DOHH2 (cell line): ENCODE measurements at regions not wholly inside any gene's neighbourhood (a gene's known extent, or its start where the extent isn't known, plus 50 kb on each side); places are given as distances from the start of the nearest gene placed in this dataset.

Experiments used
- H3F3A ChIP-seq: fragments of 200-600 bp; sonication (generic), shearing (Covaris generic); 2 replicates; pipeline ENCODE4 v1.6.0; 2016; ENCODE audit warnings: antibody characterized with exemption, mild to moderate bottlenecking; ENCODE audit not compliant: control insufficient read depth, insufficient read depth
- H3K27ac ChIP-seq: fragments of 200-600 bp; sonication (generic); 2 replicates; pipeline ENCODE4 v1.5.1; 2014; ENCODE audit warnings: low read depth, mild to moderate bottlenecking, low read length, moderate library complexity
- H3K27me3 ChIP-seq: fragments of 200-600 bp; sonication (generic); 2 replicates; pipeline ENCODE4 v1.6.1; 2014; ENCODE audit warnings: mild to moderate bottlenecking, low read length, mixed read lengths; ENCODE audit not compliant: control insufficient read depth
- H3K36me3 ChIP-seq: fragments of 200-600 bp; sonication (generic); 2 replicates; pipeline ENCODE4 v1.6.1; 2014; ENCODE audit warnings: mild to moderate bottlenecking, low read length, moderate library complexity, mixed read lengths; ENCODE audit not compliant: control insufficient read depth
- H3K4me1 ChIP-seq: fragments of 200-600 bp; sonication (generic); 2 replicates; pipeline ENCODE4 v1.6.1; 2014; ENCODE audit warnings: mild to moderate bottlenecking, low read length, mixed read lengths; ENCODE audit not compliant: control insufficient read depth
- H3K4me2 ChIP-seq: fragments of 200-600 bp; sonication (generic); 2 replicates; pipeline ENCODE4 v1.6.0; 2014; ENCODE audit warnings: mild to moderate bottlenecking, low read length, moderate library complexity
- H3K4me3 ChIP-seq: fragments of 200-600 bp; sonication (generic); 2 replicates; pipeline ENCODE4 v1.5.1; 2014; ENCODE audit warnings: mild to moderate bottlenecking, low read length, mixed read lengths
- H3K79me2 ChIP-seq: fragments of 200-600 bp; sonication (generic); 2 replicates; pipeline ENCODE4 v1.6.1; 2014; ENCODE audit warnings: mild to moderate bottlenecking, low read length, mixed read lengths; ENCODE audit not compliant: control insufficient read depth
- H3K9me2 ChIP-seq: fragments of 200-600 bp; sonication (generic); replicated peaks from 2 replicates; pipeline ENCODE4 v1.6.1; 2014; ENCODE audit warnings: mild to moderate bottlenecking, low read length, mixed read lengths; ENCODE audit not compliant: control insufficient read depth
- H3K9me3 ChIP-seq: fragments of 200-600 bp; sonication (generic); 2 replicates; pipeline ENCODE4 v1.6.1; 2014; ENCODE audit warnings: antibody characterized with exemption, low read length, mixed read lengths; ENCODE audit not compliant: control insufficient read depth, insufficient read depth
- H4K20me1 ChIP-seq: fragments of 200-600 bp; sonication (generic); 2 replicates; pipeline ENCODE4 v1.6.0; 2014; ENCODE audit warnings: low read depth, mild to moderate bottlenecking, antibody characterized with exemption, low read length, moderate library complexity; ENCODE audit not compliant: control insufficient read depth, insufficient read depth
- EZH2phosphoT487 ChIP-seq: fragments of 200-600 bp; sonication (generic); IDR thresholded peaks from 2 replicates; pipeline ENCODE4 v1.6.1; 2017; ENCODE audit warnings: borderline replicate concordance, mild to moderate bottlenecking, antibody characterized with exemption, low read length, moderate library complexity, mixed read lengths
- TF ChIP-seq, protein P1 (sequence below): fragments of 200-600 bp; sonication (generic); IDR thresholded peaks from one replicate; pipeline ENCODE4 v1.5.1; 2014; ENCODE audit warnings: antibody characterized with exemption, mild to moderate bottlenecking, low read depth, low read length; ENCODE audit not compliant: poor library complexity, severe bottlenecking

DNA sequence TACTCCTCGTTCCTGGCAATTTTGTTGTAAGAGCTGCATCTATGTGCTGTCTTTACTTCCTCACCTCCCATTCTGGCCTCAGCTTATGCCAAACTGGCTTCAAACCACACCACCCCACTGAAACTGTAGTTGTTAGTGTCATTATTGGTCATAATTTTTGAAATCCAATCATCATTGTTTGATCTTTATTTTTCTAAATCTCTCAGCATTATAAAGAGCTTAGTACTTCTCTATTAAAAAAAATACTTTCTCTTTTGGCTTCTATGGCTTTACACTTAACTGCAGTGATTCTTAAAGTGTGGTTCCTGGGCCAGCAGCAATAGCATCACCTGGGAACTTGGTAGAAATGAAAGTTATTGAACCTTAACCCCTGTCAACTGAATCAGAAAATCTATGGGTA, 83.5 kb upstream of the GRPR start:
- no peaks in the 10 kb centered on the region for H3K9me2 ChIP-seq
- H3K4me1 ChIP-seq: peaks cover 20% of the 10 kb centered on the region
- no peaks in the 10 kb centered on the region for H4K20me1 ChIP-seq
- H3K36me3 ChIP-seq: no peaks in the 10 kb centered on the region
- no peak for TF ChIP-seq EZH2phosphoT487
- TF ChIP-seq, protein P1, sequence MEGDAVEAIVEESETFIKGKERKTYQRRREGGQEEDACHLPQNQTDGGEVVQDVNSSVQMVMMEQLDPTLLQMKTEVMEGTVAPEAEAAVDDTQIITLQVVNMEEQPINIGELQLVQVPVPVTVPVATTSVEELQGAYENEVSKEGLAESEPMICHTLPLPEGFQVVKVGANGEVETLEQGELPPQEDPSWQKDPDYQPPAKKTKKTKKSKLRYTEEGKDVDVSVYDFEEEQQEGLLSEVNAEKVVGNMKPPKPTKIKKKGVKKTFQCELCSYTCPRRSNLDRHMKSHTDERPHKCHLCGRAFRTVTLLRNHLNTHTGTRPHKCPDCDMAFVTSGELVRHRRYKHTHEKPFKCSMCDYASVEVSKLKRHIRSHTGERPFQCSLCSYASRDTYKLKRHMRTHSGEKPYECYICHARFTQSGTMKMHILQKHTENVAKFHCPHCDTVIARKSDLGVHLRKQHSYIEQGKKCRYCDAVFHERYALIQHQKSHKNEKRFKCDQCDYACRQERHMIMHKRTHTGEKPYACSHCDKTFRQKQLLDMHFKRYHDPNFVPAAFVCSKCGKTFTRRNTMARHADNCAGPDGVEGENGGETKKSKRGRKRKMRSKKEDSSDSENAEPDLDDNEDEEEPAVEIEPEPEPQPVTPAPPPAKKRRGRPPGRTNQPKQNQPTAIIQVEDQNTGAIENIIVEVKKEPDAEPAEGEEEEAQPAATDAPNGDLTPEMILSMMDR: no peak
- no peak overlapping the region for H3K27ac ChIP-seq
- H3K79me2 ChIP-seq: no peaks in the 10 kb centered on the region
- no peaks in the 10 kb centered on the region for H3F3A ChIP-seq
- H3K27me3 ChIP-seq: no peaks in the 10 kb centered on the region
- no peaks in the 10 kb centered on the region for H3K9me3 ChIP-seq
- H3K4me2 ChIP-seq: peak overlapping the region; percentile 42
- H3K4me3 ChIP-seq: peak overlapping the region; percentile 8; the same call in 1 of the 2 replicates

GRCh38 chrX:16039363-16039762, 84.0 kb upstream of the GRPR start:
- H3K27me3 ChIP-seq: no peaks in the 10 kb centered on the region
- peak overlapping the region; percentile 8; the same call in 1 of the 2 replicates for H3K4me3 ChIP-seq
- H3K4me2 ChIP-seq: peak overlapping the region; percentile 42
- H3K9me2 ChIP-seq: no peaks in the 10 kb centered on the region
- no peaks in the 10 kb centered on the region for H3F3A ChIP-seq
- H3K27ac ChIP-seq: no peak overlapping the region
- no peaks in the 10 kb centered on the region for H3K36me3 ChIP-seq
- no peaks in the 10 kb centered on the region for H4K20me1 ChIP-seq
- no peaks in the 10 kb centered on the region for H3K9me3 ChIP-seq
- peaks cover 20% of the 10 kb centered on the region for H3K4me1 ChIP-seq
- no peaks in the 10 kb centered on the region for H3K79me2 ChIP-seq
- TF ChIP-seq, protein P1: no peak
- no peak for TF ChIP-seq EZH2phosphoT487

GRCh38 chrX:16033331-16033730, 90.0 kb upstream of the GRPR start:
- Histone ChIP-seq H4K20me1 (no peaks in the 10 kb centered on the region), H3K9me2 (no peaks in the 10 kb centered on the region), H3K9me3 (no peaks in the 10 kb centered on the region), H3K4me1 (peaks cover 26% of the 10 kb centered on the region), H3K4me2 (no peak overlapping the region), H3F3A (no peaks in the 10 kb centered on the region), H3K27ac (no peak overlapping the region), H3K4me3 (no peak overlapping the region), H3K27me3 (no peaks in the 10 kb centered on the region), H3K36me3 (no peaks in the 10 kb centered on the region), H3K79me2 (no peaks in the 10 kb centered on the region)
- TF ChIP-seq, protein P1: no peak
- no peak for TF ChIP-seq EZH2phosphoT487
